GM21619 (cell line): ENCODE measurements at regions not wholly inside any gene's neighbourhood (a gene's known extent, or its start where the extent isn't known, plus 50 kb on each side); places are given as distances from the start of the nearest gene placed in this dataset.
"Not testable (repeated sequence)": the region's sequence is repeated elsewhere in the genome, so short reads cannot be mapped to it uniquely, and the experiment has no call there.

Experiments used
- ATAC-seq: cut with Tn5 transposase; IDR thresholded peaks from one replicate; pipeline ENCODE4 v1.9.1; 2021; ENCODE audit not compliant: unreplicated experiment

DNA sequence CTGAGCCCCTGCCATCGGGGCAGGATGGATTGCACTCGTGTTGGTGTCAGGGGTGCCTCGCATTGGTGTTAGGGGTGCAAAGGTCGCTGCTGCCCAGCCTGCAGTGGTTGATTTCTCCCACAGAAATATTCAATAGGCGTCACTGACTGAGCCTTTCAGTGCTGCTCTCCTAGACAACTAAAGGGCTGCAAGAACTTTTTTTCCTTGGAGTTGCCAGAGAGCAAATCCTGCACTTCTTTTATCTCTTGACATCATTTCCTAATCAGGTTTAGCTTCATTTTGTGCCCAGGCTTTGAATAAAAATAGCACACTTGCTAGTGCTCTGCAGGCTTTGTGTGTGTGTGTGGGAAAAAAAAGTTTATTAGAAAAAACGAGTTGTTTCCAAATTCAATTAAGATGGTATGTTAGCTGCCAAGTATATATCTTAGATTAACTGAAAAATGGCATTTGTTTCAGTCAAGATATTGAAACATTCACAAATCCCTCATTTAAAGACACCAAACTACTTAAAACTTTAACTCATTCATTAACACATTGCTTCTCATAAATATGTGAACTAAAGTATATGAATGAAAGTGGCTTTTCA is 125.6 kb downstream of the SOCS6 start:
- no peak for ATAC-seq

DNA sequence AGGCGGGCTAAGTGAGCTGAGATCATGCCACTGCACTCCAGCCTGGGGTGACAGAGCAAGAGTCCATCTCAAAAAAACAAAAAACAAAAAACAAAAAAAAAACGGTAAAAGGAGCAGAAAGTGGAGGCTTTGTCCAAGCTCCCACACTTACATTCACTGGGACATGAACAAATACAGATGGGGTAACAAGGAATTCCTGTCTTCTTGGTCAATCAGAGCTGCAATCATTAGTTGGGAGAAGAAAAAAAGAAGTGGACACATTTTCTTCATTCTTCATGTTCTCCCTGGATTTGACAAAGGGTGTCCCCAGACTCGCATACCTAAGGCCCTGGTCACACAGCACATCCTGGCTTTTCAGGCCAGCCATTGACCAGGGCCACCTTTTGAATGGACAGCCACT is 124.6 kb downstream of the SOCS6 start:
- ATAC-seq: no peak

DNA sequence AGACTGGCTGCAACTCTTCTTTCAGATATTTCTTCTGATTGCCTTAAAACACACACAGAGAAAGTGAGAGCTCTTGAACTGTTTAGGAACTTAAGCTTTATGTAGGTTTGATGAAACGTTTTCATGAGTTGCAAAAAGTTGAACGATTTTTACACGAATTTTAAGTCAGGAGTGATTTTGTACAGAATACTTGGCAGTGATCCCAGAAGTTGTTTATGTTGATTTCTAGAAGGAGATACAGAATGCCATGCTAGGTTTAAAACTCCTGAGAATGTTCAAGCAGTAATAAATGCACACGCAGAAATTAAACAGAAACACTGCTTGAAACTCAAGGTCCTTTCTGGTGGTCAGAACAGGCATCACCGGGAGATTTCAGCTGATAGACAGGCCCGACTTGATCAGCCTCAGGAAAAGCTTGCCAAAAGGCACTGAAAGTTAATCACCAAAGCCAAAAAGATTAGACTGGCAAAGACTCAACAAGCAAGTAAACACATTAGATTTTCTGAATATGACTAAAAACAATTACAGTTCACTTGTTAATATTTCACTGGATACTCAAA is 123.1 kb downstream of the SOCS6 start:
- ATAC-seq: no peak

GRCh38 chr18:70411307-70411706 is 122.5 kb downstream of the SOCS6 start:
- ATAC-seq: no peak

DNA sequence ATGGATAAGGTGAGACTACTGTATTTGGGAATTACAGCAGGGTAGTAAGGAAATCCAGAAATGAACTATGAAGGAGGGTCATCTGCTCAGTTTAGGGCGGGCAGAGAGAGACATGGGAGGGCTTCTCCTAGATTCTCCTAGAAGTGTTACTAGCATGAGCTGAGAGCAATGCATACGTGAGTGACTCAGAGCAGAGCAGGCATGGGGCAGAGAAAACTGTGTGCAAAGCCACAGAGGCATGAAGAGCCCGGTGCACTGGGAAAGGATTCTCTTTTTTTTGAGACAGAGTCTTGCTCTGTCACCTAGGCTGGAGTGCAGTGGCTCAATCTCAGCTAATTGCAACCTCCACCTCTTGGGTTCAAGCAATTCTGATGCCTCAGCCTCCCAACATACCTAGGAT is 116.2 kb downstream of the SOCS6 start:
- no peak for ATAC-seq

GRCh38 chr18:70400476-70400875 is 111.6 kb downstream of the SOCS6 start:
- ATAC-seq: no peak

GRCh38 chr18:70398076-70398475 is 109.2 kb downstream of the SOCS6 start:
- ATAC-seq: no peak

DNA sequence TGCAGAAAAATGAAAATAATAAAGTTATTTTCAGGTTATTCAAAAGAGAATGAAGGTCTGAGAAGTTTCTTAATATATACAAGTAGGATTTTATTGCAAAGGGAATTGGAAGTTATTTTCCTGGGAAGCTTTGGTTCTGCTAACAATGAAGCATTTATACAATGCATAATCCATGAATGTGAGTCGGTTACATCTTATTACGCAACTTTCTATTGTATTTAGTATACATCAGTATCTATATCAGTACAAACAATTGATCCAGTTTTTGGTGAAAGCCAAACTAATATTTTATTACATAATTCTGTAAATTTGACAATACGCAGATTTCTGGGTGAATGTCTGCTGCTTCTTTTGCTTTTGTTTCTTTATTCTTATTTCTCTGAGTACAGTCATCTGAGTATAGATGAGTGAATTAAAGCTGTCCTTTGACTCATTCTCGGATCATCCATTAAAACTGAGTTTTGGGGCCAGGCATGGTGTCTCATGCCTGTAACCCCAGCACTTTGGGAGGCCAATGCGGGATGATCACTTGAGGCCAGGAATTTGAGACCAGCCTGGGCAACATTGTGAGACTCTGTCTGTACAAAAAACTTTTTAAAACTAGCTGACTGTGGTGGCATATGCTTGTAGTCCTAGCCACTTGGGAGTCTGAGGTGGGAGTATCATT is 108.5 kb downstream of the SOCS6 start:
- ATAC-seq: no peak

DNA sequence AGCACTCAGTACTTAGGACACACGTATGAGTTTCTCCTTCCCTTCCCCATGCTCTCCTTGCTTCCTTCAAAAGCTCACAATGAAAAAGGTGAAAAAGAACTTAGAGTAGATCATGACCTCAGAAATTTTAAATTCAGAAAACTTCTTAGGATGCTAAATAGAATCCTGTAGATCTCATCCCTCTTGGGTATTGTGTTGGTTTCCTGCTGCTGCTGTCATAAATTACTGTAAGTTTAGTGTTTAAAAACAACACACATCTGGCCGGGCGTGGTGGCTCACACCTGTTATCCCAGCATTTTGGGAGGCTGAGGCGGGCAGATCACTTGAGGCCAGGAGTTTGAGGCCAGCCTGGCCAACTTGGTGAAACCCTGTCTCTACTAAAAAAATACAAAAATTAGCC is 106.9 kb downstream of the SOCS6 start:
- ATAC-seq: not testable (repeated sequence)

DNA sequence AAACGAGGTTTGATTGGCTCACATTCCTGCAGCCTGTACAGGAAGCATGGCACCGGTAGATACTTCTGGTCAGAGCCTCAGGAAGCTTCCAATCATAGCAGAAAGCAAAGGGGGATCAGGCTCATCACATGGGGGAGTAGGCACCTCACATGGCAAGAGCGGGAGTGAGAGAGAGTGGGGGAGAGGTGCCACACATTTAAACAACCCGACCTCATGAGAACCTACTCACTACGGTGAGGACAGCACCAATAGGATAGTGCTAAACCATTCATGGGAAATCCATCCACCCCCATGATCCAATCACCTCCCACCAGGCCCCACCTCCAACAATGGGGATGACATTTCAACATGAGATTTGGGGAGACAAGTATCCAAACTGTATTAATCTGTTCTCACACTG is 105.8 kb downstream of the SOCS6 start:
- ATAC-seq: no peak

- ATAC-seq: no peak
Observed at GRCh38 chr18:70390371-70391090, 101.7 kb downstream of the SOCS6 start.

DNA sequence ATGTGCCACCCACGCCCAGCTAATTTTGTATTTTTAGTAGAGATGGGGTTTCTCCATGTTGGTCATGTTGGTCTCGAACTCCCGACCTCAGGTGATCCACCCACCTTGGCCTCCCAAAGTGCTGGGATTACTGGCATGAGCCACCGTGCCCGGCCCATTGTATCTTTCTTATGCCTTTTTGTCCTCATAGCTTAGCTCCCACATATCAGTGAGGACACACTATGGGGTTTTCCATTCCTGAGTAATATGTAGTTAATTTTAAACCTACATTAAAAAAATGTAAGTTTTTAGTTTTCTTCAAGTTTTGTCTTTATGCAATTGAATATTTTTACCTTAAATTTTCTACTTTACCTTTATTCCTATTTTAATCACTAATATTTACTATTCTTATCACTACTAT is 100.2 kb downstream of the SOCS6 start:
- not testable (repeated sequence) for ATAC-seq

DNA sequence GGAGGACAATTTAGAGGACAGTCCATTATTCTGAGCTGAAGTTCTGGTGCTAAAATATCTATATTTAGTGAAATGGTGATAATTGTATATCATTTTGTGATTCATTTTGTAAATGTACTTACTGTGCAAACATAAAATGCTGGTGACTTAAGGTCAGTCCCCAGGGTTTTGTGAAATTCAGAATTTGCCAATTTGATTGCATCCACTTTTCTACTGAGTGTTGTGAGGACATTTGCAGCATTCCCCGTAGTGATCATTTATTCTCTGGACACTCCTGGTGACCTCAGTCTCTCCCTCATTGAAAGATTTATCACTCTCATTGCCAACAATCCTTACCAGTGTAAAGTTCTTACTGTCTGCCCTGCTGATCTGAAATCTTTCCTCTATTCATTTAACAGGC is 98.2 kb downstream of the SOCS6 start:
- ATAC-seq: no peak

DNA sequence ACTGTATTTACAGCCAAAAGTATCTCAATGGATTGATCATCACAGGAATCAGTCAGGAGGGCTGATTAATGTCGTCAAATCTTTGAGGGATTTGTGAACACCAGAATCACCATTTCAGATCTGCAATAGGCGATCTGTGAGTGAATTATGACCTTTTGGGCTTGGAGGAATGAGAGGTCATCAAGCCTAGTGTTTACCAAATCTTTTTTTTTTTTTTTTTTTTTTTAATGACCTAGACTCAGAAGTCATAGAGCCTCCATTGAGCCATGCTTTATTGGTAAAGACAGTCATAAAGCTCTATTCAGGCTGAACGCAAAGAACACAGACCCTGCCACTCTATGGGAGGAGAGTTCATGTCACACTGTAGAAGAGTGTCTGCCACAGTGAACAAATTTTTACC is 97.7 kb downstream of the SOCS6 start:
- ATAC-seq: no peak

DNA sequence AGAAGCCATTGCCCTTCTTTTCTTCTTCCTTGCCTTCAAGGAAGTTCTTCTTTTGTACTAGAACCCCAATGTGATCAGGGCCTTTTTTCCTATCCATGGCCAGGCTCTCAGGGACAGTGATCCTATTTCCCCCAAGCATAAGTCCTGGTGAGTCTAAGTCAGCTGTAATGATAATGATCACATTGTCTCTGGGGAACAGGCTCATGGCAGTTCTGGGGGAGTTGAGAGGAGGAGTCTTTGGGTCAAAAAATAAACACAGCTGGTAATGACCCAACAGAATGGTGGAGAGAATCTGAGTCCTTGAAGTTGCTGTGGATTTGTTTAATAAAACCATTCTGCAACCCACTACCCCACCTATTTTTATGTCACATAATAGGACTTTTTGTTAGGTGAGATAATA is 96.6 kb downstream of the SOCS6 start:
- no peak for ATAC-seq

DNA sequence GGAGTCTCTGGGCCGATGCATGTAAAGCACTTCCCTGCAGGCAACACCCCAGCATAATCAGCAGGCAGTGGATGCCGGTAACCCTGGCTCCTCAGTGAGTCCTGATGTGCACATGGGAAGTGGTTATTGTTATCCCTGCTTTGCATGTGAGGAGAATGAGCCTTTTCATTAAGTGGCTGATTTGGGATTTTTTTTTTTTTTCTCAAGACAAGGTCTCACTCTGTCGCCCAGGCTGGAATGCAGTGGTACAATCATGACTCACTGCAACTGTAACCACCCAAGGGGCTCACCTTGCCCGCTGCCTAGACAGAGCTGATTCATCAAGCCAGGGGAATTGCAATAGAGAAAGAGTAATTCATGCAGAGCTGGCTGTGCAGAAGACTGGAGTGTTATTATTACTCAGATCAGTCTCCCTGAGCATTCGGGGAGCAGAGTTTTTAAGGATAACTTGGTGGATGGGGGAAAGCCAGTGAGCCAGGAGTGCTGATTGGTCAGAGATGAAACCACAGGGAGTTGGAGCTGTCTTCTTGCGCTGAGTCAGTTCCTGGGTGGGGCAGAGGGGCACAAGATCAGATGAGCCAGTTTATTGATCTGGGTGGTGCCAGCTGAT is 95.4 kb downstream of the SOCS6 start:
- ATAC-seq: no peak

GRCh38 chr18:70382992-70383717 is 94.3 kb downstream of the SOCS6 start:
- no peak for ATAC-seq

- no peak for ATAC-seq
Observed at GRCh38 chr18:70382017-70382416, 93.2 kb downstream of the SOCS6 start.

- no peak for ATAC-seq
Observed at GRCh38 chr18:70380915-70381896, 92.4 kb downstream of the SOCS6 start.
